ENCODE measurements at regions not wholly inside any gene's neighbourhood (a gene's known extent, or its start where the extent isn't known, plus 50 kb on each side); places are given as distances from the start of the nearest gene placed in this dataset.

- TF ChIP-seq SMC3 (IDR thresholded peaks at IDR 0.05; ENCODE audit: low read depth, low read length) = no peak
- TF ChIP-seq CTCF (conservative IDR thresholded peaks at IDR 0.05; ENCODE audit: low read depth, low read length) = no peak
- TF ChIP-seq RAD21 (IDR thresholded peaks at IDR 0.05; ENCODE audit: low read length) = no peak
- no peak for TF ChIP-seq MXI1 (IDR thresholded peaks at IDR 0.05; ENCODE audit: borderline replicate concordance, low read depth, low read length)
- TF ChIP-seq POLR2A (IDR thresholded peaks at IDR 0.05; ENCODE audit: low read depth, low read length) = no peak
- TF ChIP-seq, protein P1, sequence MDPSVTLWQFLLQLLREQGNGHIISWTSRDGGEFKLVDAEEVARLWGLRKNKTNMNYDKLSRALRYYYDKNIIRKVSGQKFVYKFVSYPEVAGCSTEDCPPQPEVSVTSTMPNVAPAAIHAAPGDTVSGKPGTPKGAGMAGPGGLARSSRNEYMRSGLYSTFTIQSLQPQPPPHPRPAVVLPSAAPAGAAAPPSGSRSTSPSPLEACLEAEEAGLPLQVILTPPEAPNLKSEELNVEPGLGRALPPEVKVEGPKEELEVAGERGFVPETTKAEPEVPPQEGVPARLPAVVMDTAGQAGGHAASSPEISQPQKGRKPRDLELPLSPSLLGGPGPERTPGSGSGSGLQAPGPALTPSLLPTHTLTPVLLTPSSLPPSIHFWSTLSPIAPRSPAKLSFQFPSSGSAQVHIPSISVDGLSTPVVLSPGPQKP (IDR thresholded peaks at IDR 0.05; ENCODE audit: borderline replicate concordance, low read depth, low read length) = no peak
- no peak for TF ChIP-seq MAFK (IDR thresholded peaks at IDR 0.05; ENCODE audit: low read depth, low read length)
Measured at GRCh38 chr4:187604984-187605383, 390.6 kb upstream of the ZFP42 start.
